Ascending aorta (tissue), 2 donors: ENCODE measurements at regions not wholly inside any gene's neighbourhood (a gene's known extent, or its start where the extent isn't known, plus 50 kb on each side); places are given as distances from the start of the nearest gene placed in this dataset.

ENCODE experiments used
- DNase-seq, 2 donors: peaks; one replicate each; pipeline ENCODE4 v3.0.0-alpha.2; 2019; ENCODE audit warnings: low spot score in 2 of 2
- H3K27ac ChIP-seq, 2 donors: fragments of 200-600 bp; sonication (generic); one replicate each; pipeline ENCODE4 v1.5.1; 2016 to 2017; ENCODE audit warnings: mild to moderate bottlenecking in 1 of 2
- H3K27me3 ChIP-seq: fragments of 200-600 bp; sonication (generic); one replicate; pipeline ENCODE4 v1.5.1; 2017
- H3K36me3 ChIP-seq, 2 donors: fragments of 200-600 bp; sonication (generic); one replicate each; pipeline ENCODE4 v1.5.1; 2016
- H3K4me1 ChIP-seq, 2 donors: fragments of 200-600 bp; sonication (generic); one replicate each; pipeline ENCODE4 v1.5.1; 2016 to 2017; ENCODE audit warnings: mild to moderate bottlenecking in 1 of 2
- H3K4me3 ChIP-seq, 2 donors: fragments of 200-600 bp; sonication (generic); one replicate each; pipeline ENCODE4 v1.5.1; 2016 to 2017; ENCODE audit warnings: mild to moderate bottlenecking in 1 of 2
- H3K9me3 ChIP-seq, 2 donors: fragments of 200-600 bp; sonication (generic); one replicate each; pipeline ENCODE4 v1.5.1; 2016
- intact Hi-C: fragments of 100-400 bp; cut with DNase I; formaldehyde crosslinking; loops from one replicate; pipeline ENCODE4 v1.15.1; 2023
- TF ChIP-seq, protein P1 (sequence below), 3 experiments: fragments of 200-600 bp in 2 of 3; fragments of 450-650 bp in 1 of 3; sonication (generic) in 2 of 3; IDR thresholded peaks; one replicate each; pipeline ENCODE4 v1.5.1; 2016 to 2019; ENCODE audit warnings: antibody characterized with exemption in 3 of 3, mild to moderate bottlenecking in 1 of 3, moderate library complexity in 1 of 3

DNA sequence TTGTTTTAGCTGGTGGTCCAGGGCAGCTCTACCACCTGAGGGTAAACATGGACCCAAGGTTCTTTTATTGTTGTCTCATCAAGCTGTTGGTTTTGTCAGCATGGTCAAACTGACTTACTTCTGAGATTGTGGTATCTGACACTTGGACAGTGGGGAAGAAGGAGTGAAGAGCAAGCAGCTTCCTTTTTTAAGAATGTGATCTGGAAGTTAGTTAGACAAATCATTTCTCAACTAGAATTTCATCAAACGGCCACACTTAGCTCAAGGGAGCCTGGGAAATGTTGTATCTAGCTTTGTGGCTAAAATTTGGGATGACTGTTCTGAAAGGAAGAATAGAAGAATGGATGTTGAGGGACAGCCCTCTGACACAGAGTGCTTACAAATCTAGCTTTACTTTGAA, 215.2 kb downstream of the ZNF621 start:
- Histone ChIP-seq H3K9me3 (no peaks in the 10 kb centered on the region), H3K27me3 (no peaks in the 10 kb centered on the region), H3K4me1 (no peaks in the 10 kb centered on the region), H3K27ac (no peak overlapping the region), H3K4me3 (no peak overlapping the region), H3K36me3 (no peaks in the 10 kb centered on the region)
- TF ChIP-seq, protein P1, sequence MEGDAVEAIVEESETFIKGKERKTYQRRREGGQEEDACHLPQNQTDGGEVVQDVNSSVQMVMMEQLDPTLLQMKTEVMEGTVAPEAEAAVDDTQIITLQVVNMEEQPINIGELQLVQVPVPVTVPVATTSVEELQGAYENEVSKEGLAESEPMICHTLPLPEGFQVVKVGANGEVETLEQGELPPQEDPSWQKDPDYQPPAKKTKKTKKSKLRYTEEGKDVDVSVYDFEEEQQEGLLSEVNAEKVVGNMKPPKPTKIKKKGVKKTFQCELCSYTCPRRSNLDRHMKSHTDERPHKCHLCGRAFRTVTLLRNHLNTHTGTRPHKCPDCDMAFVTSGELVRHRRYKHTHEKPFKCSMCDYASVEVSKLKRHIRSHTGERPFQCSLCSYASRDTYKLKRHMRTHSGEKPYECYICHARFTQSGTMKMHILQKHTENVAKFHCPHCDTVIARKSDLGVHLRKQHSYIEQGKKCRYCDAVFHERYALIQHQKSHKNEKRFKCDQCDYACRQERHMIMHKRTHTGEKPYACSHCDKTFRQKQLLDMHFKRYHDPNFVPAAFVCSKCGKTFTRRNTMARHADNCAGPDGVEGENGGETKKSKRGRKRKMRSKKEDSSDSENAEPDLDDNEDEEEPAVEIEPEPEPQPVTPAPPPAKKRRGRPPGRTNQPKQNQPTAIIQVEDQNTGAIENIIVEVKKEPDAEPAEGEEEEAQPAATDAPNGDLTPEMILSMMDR (IDR thresholded peaks at IDR 0.05): no peak
- DNase-seq: no peak
- intact Hi-C loops: no loop called here

DNA sequence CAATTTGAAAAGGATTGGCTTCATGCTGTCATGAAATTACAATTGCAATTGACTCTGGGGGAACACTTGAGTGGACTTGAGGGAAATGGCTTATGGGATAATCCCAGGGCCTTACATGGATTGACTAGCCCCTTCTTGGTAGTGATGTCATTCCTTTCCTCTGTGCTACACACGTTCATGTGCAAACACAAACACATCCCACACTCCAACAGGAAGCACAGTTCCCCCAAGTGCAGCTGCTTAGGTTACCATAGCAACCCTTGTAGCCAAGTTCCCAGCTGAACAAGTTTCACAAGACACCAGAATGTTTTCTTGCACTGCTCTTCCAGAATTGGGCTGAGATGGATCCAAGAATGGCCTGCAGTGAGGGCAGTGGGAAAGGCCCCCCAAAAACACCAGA, 217.0 kb downstream of the ZNF621 start:
- no peak overlapping the region for H3K4me3 ChIP-seq
- H3K27me3 ChIP-seq: no peaks in the 10 kb centered on the region
- intact Hi-C loops: no loop called here
- no peak overlapping the region for H3K27ac ChIP-seq
- H3K9me3 ChIP-seq: no peaks in the 10 kb centered on the region
- no peak for DNase-seq
- H3K36me3 ChIP-seq: no peaks in the 10 kb centered on the region
- no peaks in the 10 kb centered on the region for H3K4me1 ChIP-seq
- TF ChIP-seq, protein P1 (IDR thresholded peaks at IDR 0.05): no peak

DNA sequence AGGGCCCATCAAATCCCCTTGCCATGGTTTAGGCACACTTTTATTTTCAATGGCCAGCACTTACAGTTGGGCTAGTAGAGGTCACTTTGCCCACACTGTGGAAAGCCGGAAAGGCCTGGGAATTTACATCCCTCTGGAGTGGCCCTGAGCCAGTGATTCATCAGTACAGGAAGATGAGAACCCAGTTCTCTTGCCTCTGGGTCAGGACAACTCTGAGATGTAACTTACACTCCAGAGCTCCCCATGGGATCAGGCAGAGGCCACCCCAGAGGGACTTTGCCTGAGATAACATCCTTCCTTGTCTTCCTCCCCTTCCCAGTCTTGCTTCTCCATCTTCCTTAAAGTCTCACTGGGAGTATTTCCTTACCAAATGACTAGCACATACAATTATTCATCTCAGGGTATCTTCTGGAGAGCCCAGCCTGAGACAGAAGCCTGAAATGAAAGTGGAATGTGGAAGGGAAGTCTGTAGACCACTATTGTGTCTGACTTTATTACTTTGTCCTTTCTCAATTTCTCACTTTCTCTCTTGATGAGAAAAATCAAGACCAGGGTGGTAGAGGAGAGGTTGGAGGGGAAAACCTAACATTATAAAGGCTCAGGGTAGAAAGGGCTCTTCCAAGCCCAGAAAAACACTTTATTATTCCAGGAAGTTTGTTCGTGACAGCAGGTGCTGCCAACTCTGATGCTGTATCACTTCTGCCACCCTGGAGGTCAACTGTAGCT, 220.8 kb downstream of the ZNF621 start:
- Histone ChIP-seq H3K27ac (no peak overlapping the region), H3K9me3 (no peaks in the 10 kb centered on the region), H3K4me1 (no peaks in the 10 kb centered on the region), H3K36me3 (no peaks in the 10 kb centered on the region), H3K27me3 (no peaks in the 10 kb centered on the region), H3K4me3 (no peak overlapping the region)
- TF ChIP-seq, protein P1 (IDR thresholded peaks at IDR 0.05): no peak
- intact Hi-C loops: no loop called here
- no peak for DNase-seq

DNA sequence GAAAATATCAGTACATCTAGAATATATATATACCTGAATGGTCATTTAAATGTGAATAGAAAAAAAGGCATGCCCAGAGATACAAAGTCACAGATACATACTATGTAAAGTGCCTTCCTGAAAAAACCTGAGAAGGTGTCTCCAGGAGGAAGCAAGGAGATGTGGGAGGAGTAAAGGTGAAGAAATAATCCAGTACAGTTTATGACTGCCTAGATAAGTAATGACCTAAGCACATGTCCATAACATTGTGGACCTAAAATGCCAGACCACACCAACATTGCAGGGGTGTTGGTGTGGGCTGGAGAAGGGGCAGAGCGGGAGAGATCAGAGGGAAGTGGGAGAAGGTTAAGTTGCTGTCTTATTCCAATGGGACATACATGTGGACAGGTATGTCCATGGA, 226.9 kb downstream of the ZNF621 start:
- intact Hi-C loops: no loop called here

DNA sequence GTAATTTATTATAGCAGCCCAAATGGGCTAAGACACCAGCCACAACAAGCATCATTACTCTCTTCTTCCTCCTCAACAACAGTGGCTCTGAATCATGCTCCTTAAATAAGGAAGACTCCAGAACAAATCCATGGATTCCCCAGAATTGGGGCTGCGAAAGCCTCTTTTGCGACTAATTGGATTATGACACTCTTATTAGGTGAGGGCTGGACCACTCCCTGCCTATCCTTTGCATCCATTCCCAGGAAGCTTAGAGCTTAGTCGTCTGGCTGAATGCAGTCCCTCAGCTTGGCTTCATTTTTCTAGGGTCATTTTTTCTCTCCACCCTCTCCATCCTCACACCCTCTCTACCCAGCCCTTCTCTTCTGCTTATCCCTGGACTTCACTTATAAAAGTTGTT, 227.7 kb downstream of the ZNF621 start:
- no peak overlapping the region for H3K27ac ChIP-seq
- TF ChIP-seq, protein P1 (IDR thresholded peaks at IDR 0.05): no peak
- no peaks in the 10 kb centered on the region for H3K9me3 ChIP-seq
- no peaks in the 10 kb centered on the region for H3K27me3 ChIP-seq
- H3K36me3 ChIP-seq: no peaks in the 10 kb centered on the region
- no peak overlapping the region for H3K4me3 ChIP-seq
- intact Hi-C loops: no loop called here
- no peak for DNase-seq
- H3K4me1 ChIP-seq: no peaks in the 10 kb centered on the region

More for the DNA sequence above, 226.9 kb downstream of the ZNF621 start:
- Histone ChIP-seq H3K9me3 (no peaks in the 10 kb centered on the region), H3K27me3 (no peaks in the 10 kb centered on the region), H3K36me3 (no peaks in the 10 kb centered on the region), H3K4me1 (no peaks in the 10 kb centered on the region), H3K27ac (no peak overlapping the region), H3K4me3 (no peak overlapping the region)
- TF ChIP-seq, protein P1 (IDR thresholded peaks at IDR 0.05): no peak
- DNase-seq: no peak
